ENCODE measurements at regions not wholly inside any gene's neighbourhood (a gene's known extent, or its start where the extent isn't known, plus 50 kb on each side); places are given as distances from the start of the nearest gene placed in this dataset.

DNA sequence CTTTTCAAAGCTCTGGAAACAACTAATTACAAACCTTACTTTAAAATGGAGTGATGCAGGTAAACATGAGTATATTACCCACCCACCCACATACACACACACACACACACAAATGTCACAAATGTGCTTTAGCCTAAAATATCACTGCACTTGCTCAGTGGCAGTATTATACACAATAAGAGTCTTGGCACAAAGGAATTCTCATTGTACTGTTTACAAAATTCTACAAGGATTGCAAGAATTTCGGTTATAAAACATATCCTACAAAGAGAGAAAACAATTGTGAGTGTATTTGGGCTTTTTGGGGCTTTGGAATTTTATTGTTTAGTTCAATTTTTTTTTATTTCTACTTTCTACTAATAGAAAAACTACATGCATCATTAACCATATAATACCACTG, 113.2 kb upstream of the BEND6 start:
- Histone ChIP-seq H3K79me2 (ENCODE audit: insufficient read depth, low read depth, low read length) (no peaks in the 10 kb centered on the region), H3K4me1 (ENCODE audit: insufficient read depth, low read length, poor library complexity, severe bottlenecking) (no peaks in the 10 kb centered on the region), H3K9me2 (ENCODE audit: insufficient read depth, low read length) (no peaks in the 10 kb centered on the region), H3K9me3 (ENCODE audit: low read length) (no peaks in the 10 kb centered on the region), H2AFZ (ENCODE audit: low read length) (no peak overlapping the region), H3K27ac (ENCODE audit: low read depth, low read length, poor library complexity, severe bottlenecking) (no peak overlapping the region), H3K4me3 (ENCODE audit: low read depth, low read length, poor library complexity, severe bottlenecking) (no peak overlapping the region), H3K4me2 (ENCODE audit: low read length) (no peak overlapping the region), H3K36me3 (ENCODE audit: insufficient read depth, low read length) (no peaks in the 10 kb centered on the region), H4K20me1 (ENCODE audit: insufficient read depth, low read length) (no peaks in the 10 kb centered on the region)
- TF ChIP-seq EZH2phosphoT487 (IDR thresholded peaks at IDR 0.05; ENCODE audit: borderline replicate concordance, low read depth, low read length): no peak
- TF ChIP-seq, protein P1, sequence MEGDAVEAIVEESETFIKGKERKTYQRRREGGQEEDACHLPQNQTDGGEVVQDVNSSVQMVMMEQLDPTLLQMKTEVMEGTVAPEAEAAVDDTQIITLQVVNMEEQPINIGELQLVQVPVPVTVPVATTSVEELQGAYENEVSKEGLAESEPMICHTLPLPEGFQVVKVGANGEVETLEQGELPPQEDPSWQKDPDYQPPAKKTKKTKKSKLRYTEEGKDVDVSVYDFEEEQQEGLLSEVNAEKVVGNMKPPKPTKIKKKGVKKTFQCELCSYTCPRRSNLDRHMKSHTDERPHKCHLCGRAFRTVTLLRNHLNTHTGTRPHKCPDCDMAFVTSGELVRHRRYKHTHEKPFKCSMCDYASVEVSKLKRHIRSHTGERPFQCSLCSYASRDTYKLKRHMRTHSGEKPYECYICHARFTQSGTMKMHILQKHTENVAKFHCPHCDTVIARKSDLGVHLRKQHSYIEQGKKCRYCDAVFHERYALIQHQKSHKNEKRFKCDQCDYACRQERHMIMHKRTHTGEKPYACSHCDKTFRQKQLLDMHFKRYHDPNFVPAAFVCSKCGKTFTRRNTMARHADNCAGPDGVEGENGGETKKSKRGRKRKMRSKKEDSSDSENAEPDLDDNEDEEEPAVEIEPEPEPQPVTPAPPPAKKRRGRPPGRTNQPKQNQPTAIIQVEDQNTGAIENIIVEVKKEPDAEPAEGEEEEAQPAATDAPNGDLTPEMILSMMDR (conservative IDR thresholded peaks at IDR 0.05; ENCODE audit: low read length): no peak
- DNase-seq (ENCODE audit: low spot score): no peak
- intact Hi-C loops (cut with micrococcal nuclease; ENCODE audit: unreplicated experiment): loop anchor here (10.0 kb wide), 1 partner anchor 77 kb away; no protein-coding TSS in a partner anchor
- ChIA-PET POLR2A (interaction anchor here (0.6 to 1.3 kb wide), 2 partner anchors 10 to 195 kb away, joined by 3 to 4 read pairs; no protein-coding TSS in a partner anchor), CTCF (ENCODE audit: unreplicated experiment) (no interaction called here)
- no TSS peak for BruUV-seq (replicated peaks)

DNA sequence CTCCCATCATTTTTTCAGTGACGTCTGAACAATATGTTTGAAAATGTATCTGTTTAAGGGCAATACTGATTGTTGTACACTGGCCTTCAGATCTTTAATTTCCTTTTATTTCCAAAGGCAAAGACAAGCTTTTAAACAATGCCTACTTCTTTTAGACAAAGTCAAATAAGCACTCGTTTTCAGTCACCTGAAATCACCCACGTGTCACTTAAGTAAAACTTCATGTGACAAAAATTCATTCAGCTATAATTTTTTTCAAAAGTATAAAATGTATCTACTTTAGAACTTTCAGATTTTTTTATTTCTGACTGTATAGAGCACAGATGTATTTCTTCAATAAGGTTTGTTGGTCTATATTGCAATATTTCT, 113.5 kb upstream of the BEND6 start:
- Histone ChIP-seq H3K4me2 (ENCODE audit: low read length) (no peak overlapping the region), H3K79me2 (ENCODE audit: insufficient read depth, low read depth, low read length) (no peaks in the 10 kb centered on the region)
- intact Hi-C loops (cut with micrococcal nuclease; ENCODE audit: unreplicated experiment): loop anchor here (10.0 kb wide), 1 partner anchor 77 kb away; no protein-coding TSS in a partner anchor

More for the DNA sequence above, 113.5 kb upstream of the BEND6 start:
- no peaks in the 10 kb centered on the region for H3K4me1 ChIP-seq (ENCODE audit: insufficient read depth, low read length, poor library complexity, severe bottlenecking)
- TF ChIP-seq EZH2phosphoT487 (IDR thresholded peaks at IDR 0.05; ENCODE audit: borderline replicate concordance, low read depth, low read length): no peak
- TF ChIP-seq, protein P1 (conservative IDR thresholded peaks at IDR 0.05; ENCODE audit: low read length): no peak
- H3K36me3 ChIP-seq (ENCODE audit: insufficient read depth, low read length): no peaks in the 10 kb centered on the region
- no peaks in the 10 kb centered on the region for H3K9me3 ChIP-seq (ENCODE audit: low read length)
- POLR2A ChIA-PET: interaction anchor here (1.3 kb wide), 1 partner anchor 10 kb away, joined by 4 read pairs; no protein-coding TSS in a partner anchor
- no peaks in the 10 kb centered on the region for H4K20me1 ChIP-seq (ENCODE audit: insufficient read depth, low read length)
- no peak for DNase-seq (ENCODE audit: low spot score)
- no TSS peak for BruUV-seq (replicated peaks)
- CTCF ChIA-PET (ENCODE audit: unreplicated experiment): no interaction called here
- H3K27ac ChIP-seq (ENCODE audit: low read depth, low read length, poor library complexity, severe bottlenecking): no peak overlapping the region
- no peak overlapping the region for H3K4me3 ChIP-seq (ENCODE audit: low read depth, low read length, poor library complexity, severe bottlenecking)
- no peak overlapping the region for H2AFZ ChIP-seq (ENCODE audit: low read length)
- no peaks in the 10 kb centered on the region for H3K9me2 ChIP-seq (ENCODE audit: insufficient read depth, low read length)

Measured in OCI-LY7 (cell line).